ENCODE measurements at regions not wholly inside any gene's neighbourhood (a gene's known extent, or its start where the extent isn't known, plus 50 kb on each side); places are given as distances from the start of the nearest gene placed in this dataset.

DNA sequence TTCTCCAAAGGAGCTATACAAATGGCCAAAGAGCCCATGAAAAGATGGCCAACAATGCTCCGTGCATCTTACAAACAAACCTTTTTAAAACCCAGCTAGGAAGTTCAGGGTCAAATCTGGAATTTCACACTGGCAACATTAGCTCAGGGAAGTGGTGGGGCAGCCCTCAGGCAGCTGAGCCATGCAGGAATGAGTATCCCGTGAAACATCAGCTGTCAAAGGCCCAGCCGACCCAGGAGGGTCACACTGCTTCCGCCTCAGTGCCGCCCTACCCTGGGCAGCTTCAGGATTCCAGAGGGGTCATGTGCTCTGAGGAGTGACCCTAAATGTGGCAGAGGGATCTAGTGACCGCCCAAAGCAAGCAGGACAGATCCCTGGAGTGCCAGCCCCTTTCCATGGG is 73.4 kb downstream of the LINC01488 start (continued):
- no peak for TF ChIP-seq CHD1 (IDR thresholded peaks at IDR 0.05; ENCODE audit: low read depth, low read length)

DNA sequence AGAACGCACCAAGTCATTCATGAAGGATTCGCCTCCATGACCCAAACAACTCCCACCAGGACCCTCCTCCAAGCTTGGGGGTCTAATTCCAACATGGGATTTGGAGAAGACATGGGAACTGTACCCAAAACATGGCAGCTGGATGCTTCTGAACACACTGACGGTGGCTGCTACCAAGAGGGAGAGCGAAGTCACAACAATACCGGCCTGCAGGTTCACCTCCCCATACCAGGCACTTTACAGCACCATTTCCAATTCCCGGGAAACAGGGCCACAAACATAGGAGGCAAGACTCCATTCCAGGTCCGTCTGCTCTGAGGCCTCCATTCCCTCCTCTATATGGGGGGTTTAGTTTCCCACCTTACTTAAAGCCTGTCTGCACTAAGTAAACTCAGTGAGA is 75.8 kb downstream of the LINC01488 start:
- H3K9ac ChIP-seq (ENCODE audit: low read depth, low read length): no peak overlapping the region
- H2AK5ac ChIP-seq (ENCODE audit: low read depth, low read length): no peak overlapping the region
- no peak overlapping the region for H3K4me2 ChIP-seq (ENCODE audit: low read depth, low read length)
- H3K4ac ChIP-seq (ENCODE audit: low read depth, low read length): no peak overlapping the region
- TF ChIP-seq MAFK (IDR thresholded peaks at IDR 0.05; ENCODE audit: low read depth, low read length): no peak
- TF ChIP-seq FOS (IDR thresholded peaks at IDR 0.05; ENCODE audit: low read depth, low read length): no peak
- TF ChIP-seq, protein P1, sequence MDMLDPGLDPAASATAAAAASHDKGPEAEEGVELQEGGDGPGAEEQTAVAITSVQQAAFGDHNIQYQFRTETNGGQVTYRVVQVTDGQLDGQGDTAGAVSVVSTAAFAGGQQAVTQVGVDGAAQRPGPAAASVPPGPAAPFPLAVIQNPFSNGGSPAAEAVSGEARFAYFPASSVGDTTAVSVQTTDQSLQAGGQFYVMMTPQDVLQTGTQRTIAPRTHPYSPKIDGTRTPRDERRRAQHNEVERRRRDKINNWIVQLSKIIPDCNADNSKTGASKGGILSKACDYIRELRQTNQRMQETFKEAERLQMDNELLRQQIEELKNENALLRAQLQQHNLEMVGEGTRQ (IDR thresholded peaks at IDR 0.05; ENCODE audit: low read depth, low read length): no peak
- TF ChIP-seq POLR2A (IDR thresholded peaks at IDR 0.05; ENCODE audit: low read depth, low read length): no peak
- TF ChIP-seq BHLHE40 (IDR thresholded peaks at IDR 0.05; ENCODE audit: low read depth, low read length): no peak
- no peak for TF ChIP-seq SMC3 (IDR thresholded peaks at IDR 0.05; ENCODE audit: low read depth, low read length)
- TF ChIP-seq NFE2L2 (IDR thresholded peaks at IDR 0.05; ENCODE audit: low read depth, low read length): no peak
- TF ChIP-seq RCOR1 (IDR thresholded peaks at IDR 0.05; ENCODE audit: insufficient replicate concordance, low read length): no peak
- in situ Hi-C loops (cut with MboI; ENCODE audit: low sequenced_read_pairs): no loop called here
- WGBS, 2 experiments (ENCODE audit: extremely low coverage in 2 of 2, insufficient read length in 1 of 2): 100% methylated on average over 1 of the region's 7 CpGs; no CpG with 5 or more reads in 1 of the 2 experiments
- no peak overlapping the region for H3K56ac ChIP-seq (ENCODE audit: extremely low read depth, insufficient read depth, low read length)
- H4K91ac ChIP-seq (ENCODE audit: insufficient read depth, low read depth, low read length): no peak overlapping the region
- H3K14ac ChIP-seq (replicated peaks; ENCODE audit: low read depth, low read length): no peak overlapping the region
- no peak overlapping the region for H3K23ac ChIP-seq (ENCODE audit: low read depth, low read length)
- H3K4me1 ChIP-seq (ENCODE audit: control insufficient read depth, insufficient read depth, low read length): peaks cover 2% of the 10 kb centered on the region; the same call in 1 of the 2 replicates
- intact Hi-C loops (cut with micrococcal nuclease): no loop called here
- no peak overlapping the region for H4K8ac ChIP-seq (ENCODE audit: low read depth in 2 of 2, low read length in 2 of 2)
- no peak overlapping the region for H3K4me3 ChIP-seq (ENCODE audit: insufficient read depth, low read depth, low read length)
- dilution Hi-C loops (cut with HindIII; ENCODE audit: low sequenced_read_pairs, unreplicated experiment): no loop called here
- no peak overlapping the region for H2BK5ac ChIP-seq (ENCODE audit: low read depth, low read length, poor library complexity, severe bottlenecking)
- no peak overlapping the region for H2BK20ac ChIP-seq (ENCODE audit: low read depth, low read length)
- ATAC-seq (ENCODE audit: low read depth) (no peak), DNase-seq (no peak)
- H3K36me3 ChIP-seq (ENCODE audit: control insufficient read depth, insufficient read depth, low read length): no peaks in the 10 kb centered on the region
- H2BK15ac ChIP-seq (ENCODE audit: low read depth, low read length): no peak overlapping the region
- CTCF ChIA-PET: no interaction called here
- no peak overlapping the region for H2AK9ac ChIP-seq (replicated peaks; ENCODE audit: low read depth, low read length, poor library complexity)
- H3K9me1 ChIP-seq (ENCODE audit: insufficient read depth, low read length): no peaks in the 10 kb centered on the region
- H3K79me1 ChIP-seq (ENCODE audit: low read depth in 1 of 2, low read length in 2 of 2): no peaks in the 10 kb centered on the region
- no peak overlapping the region for H4K5ac ChIP-seq (ENCODE audit: low read depth, low read length)
- no peak overlapping the region for H3K18ac ChIP-seq (ENCODE audit: low read depth, low read length)
- POLR2A ChIA-PET (ENCODE audit: unreplicated experiment): no interaction called here
- H3K27me3 ChIP-seq (ENCODE audit: control insufficient read depth, insufficient read depth, low read length): no peaks in the 10 kb centered on the region
- H4K20me1 ChIP-seq (ENCODE audit: insufficient read depth, low read length): no peaks in the 10 kb centered on the region
- peaks cover 2% of the 10 kb centered on the region; the same call in 1 of the 2 replicates for H3K9me3 ChIP-seq (ENCODE audit: control insufficient read depth, insufficient read depth, low read length)
- H2AFZ ChIP-seq (replicated peaks; ENCODE audit: low read length, poor library complexity): peak overlapping the region; percentile 39
- no peak overlapping the region for H3K27ac ChIP-seq (ENCODE audit: insufficient read depth, low read length)
- no peak overlapping the region for H2BK120ac ChIP-seq (ENCODE audit: low read depth, low read length)
- no TSS peak for BruUV-seq (replicated peaks)

All from IMR-90 (cell line).